ENCODE measurements at regions not wholly inside any gene's neighbourhood (a gene's known extent, or its start where the extent isn't known, plus 50 kb on each side); places are given as distances from the start of the nearest gene placed in this dataset.

- DNase-seq: no peak
Observed at GRCh38 chr4:138298866-138299265, 56.7 kb upstream of the SLC7A11 start.

- no peak for DNase-seq
Observed at GRCh38 chr4:138298431-138298830, 56.3 kb upstream of the SLC7A11 start.

- no peak for DNase-seq
Observed at GRCh38 chr4:138297743-138298405, 55.7 kb upstream of the SLC7A11 start.

DNA sequence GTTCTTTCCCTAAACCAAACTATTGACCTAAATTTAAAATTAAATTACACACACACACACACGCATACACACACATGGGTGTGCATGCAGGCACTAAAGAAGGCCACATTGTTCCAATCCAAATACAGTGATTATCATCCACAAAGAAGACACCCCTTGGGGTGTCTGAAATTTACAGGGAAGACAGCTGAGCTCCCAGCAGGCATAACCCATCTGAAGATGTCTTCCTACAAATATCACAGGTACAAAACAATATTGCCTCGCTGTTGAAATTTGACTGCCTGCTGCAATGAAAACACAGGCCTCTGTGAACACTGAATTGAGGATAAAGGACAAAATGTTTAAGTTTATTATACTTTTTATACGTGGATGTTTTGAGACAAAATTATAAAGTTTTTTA is 50.2 kb upstream of the SLC7A11 start:
- no peak for DNase-seq

Data from activated T-cell treated with anti-CD3 and anti-CD28 coated beads for 4 hours (primary cell).